ENCODE measurements at regions not wholly inside any gene's neighbourhood (a gene's known extent, or its start where the extent isn't known, plus 50 kb on each side); places are given as distances from the start of the nearest gene placed in this dataset.
"Not testable (repeated sequence)": the region's sequence is repeated elsewhere in the genome, so short reads cannot be mapped to it uniquely, and the experiment has no call there.

DNA sequence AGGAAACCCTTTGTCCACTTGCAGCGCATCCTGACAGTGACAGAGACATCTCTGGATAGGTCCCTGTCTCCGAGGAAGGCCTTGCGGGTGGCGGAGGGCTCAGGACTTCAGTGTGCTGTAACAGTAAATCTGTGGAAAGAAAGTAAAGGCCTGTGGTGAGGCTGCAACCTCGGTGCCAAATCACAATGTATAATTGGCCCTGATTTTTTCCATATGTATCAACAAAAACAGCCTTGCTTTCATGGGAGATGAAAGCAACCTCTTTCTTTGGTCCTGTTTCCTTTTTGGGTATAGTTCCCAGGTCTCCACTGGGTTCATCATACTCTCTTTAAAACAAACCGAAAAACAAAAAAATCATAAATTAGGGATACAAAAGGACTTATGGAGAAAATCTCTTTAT lies 110.9 kb upstream of the BMPER start:
- TF ChIP-seq CTCF (IDR thresholded peaks at IDR 0.05; ENCODE audit: low read depth, low read length, missing control alignments), result no peak
- no peak for DNase-seq (ENCODE audit: low read depth)
- no peak overlapping the region for H3K4me3 ChIP-seq (ENCODE audit: low read depth, low read length)

- no peak overlapping the region for H3K4me3 ChIP-seq (ENCODE audit: low read depth, low read length)
- no peak for DNase-seq (ENCODE audit: low read depth)
- no peak for TF ChIP-seq CTCF (IDR thresholded peaks at IDR 0.05; ENCODE audit: low read depth, low read length, missing control alignments)
Observed at GRCh38 chr7:33794959-33795358, 110.4 kb upstream of the BMPER start.

GRCh38 chr7:33796538-33796937 lies 108.8 kb upstream of the BMPER start:
- H3K4me3 ChIP-seq (ENCODE audit: low read depth, low read length), result no peak overlapping the region
- no peak for TF ChIP-seq CTCF (IDR thresholded peaks at IDR 0.05; ENCODE audit: low read depth, low read length, missing control alignments)
- no peak for DNase-seq (ENCODE audit: low read depth)

DNA sequence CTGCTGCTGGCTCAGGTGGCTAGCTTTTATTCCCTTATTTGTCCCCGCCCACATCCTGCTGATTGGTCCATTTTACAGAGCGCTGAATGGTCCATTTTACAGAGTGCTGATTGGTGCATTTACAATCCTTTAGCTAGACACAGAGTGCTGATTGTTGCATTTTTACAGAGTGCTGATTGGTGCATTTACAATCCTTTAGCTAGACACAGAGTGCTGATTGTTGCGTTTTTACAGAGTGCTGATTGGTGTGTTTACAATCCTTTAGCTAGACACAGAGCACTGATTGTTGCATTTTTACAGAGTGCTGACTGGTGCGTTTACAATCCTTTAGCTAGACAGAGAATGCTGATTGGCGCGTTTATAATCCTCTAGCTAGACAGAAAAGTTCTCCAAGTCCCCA lies 107.8 kb upstream of the BMPER start:
- not testable (repeated sequence) for DNase-seq (ENCODE audit: low read depth); H3K4me3 ChIP-seq (ENCODE audit: low read depth, low read length)

DNA sequence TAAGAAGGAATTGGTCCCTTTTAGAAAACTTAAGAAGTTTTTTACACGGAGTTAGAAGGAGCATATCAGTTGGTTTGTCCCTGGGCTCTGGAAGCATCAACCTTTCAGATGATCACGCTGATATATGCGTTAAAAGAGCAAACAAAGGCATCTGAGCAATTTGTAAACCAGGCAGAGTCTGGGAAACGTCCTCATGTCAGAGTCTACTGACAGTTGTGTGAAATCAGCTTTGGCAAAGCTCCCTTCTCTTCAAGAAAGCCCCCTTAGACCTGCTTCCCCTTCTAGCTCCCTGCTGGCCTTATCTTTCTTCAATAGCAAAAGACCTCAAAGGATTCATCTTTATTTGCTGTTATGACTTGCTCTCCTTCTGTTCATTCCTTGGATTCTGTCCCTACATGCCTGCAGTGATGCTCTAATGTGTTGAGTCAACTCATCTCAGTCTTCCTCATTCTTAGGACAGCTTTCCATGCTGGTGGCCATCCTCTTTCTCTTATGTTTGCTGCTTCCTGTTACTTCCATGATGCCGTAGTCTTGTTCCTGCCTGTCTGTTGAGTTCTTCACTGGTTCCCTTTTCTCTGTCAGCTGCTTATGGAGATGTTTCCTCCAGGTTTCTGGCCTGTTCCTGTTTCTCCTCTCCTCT lies 106.5 kb upstream of the BMPER start:
- DNase-seq (ENCODE audit: low read depth), result no peak
- no peak for TF ChIP-seq CTCF (IDR thresholded peaks at IDR 0.05; ENCODE audit: low read depth, low read length, missing control alignments)
- no peak overlapping the region for H3K4me3 ChIP-seq (ENCODE audit: low read depth, low read length)

- H3K4me3 ChIP-seq (ENCODE audit: low read depth, low read length), result no peak overlapping the region
- TF ChIP-seq CTCF (IDR thresholded peaks at IDR 0.05; ENCODE audit: low read depth, low read length, missing control alignments), result no peak
- DNase-seq (ENCODE audit: low read depth), result no peak
Observed at GRCh38 chr7:33799766-33800165, 105.6 kb upstream of the BMPER start.

- TF ChIP-seq CTCF (IDR thresholded peaks at IDR 0.05; ENCODE audit: low read depth, low read length, missing control alignments), result no peak
- H3K4me3 ChIP-seq (ENCODE audit: low read depth, low read length), result no peak overlapping the region
- no peak for DNase-seq (ENCODE audit: low read depth)
Observed at GRCh38 chr7:33802600-33802999, 102.7 kb upstream of the BMPER start.

Measured in GM12864 (cell line).